Panc1 (cell line): ENCODE measurements at regions not wholly inside any gene's neighbourhood (a gene's known extent, or its start where the extent isn't known, plus 50 kb on each side); places are given as distances from the start of the nearest gene placed in this dataset.

Experiments
- ATAC-seq: fragments of 200-7000 bp; cut with Tn5 transposase; 2 replicates; pipeline ENCODE4 v1.9.1; 2020; ENCODE audit warnings: mild to moderate bottlenecking, moderate library complexity
- BruUV-seq: library from RNA; stranded (reverse); fragments of 400-500 nt; replicated peaks from 2 replicates; lab custom pipeline; 2021; lab: Mats Ljungman, UMichigan
- CTCF ChIA-PET: fragments of 300-600 bp; sonication (Branson Sonifier 250); formaldehyde crosslinking; loops from one replicate; lab custom pipeline; 2022; ENCODE audit warnings: antibody characterized with exemption; lab: Charles Lee
- POLR2A ChIA-PET: fragments of 300-600 bp; sonication (Branson Sonifier 250); formaldehyde crosslinking; loops from one replicate; lab custom pipeline; 2022; ENCODE audit warnings: antibody characterized with exemption; lab: Charles Lee
- DNase-seq: peaks from one replicate; pipeline ENCODE4 v3.0.0-alpha.2; 2010; ENCODE audit warnings: low read depth, low spot score
- H3K27ac ChIP-seq: 2 replicates; pipeline ENCODE4 v1.5.1; 2011; ENCODE audit warnings: mild to moderate bottlenecking, low read length, inconsistent platforms
- H3K27me3 ChIP-seq: fragments of 200-500 bp; sonication (Bioruptor generic); 2 replicates; pipeline ENCODE4 v1.6.0; 2014; ENCODE audit warnings: low read length, inconsistent platforms; ENCODE audit not compliant: control insufficient read depth, insufficient read depth
- H3K36me3 ChIP-seq: fragments of 200-500 bp; sonication (Bioruptor generic); 2 replicates; pipeline ENCODE4 v1.5.1; 2014; ENCODE audit warnings: inconsistent platforms, mild to moderate bottlenecking, low read length, moderate library complexity; ENCODE audit not compliant: control insufficient read depth, insufficient read depth
- H3K4me1 ChIP-seq: 2 replicates; pipeline ENCODE4 v1.5.1; 2011; ENCODE audit warnings: inconsistent platforms, mild to moderate bottlenecking, low read length, moderate library complexity; ENCODE audit not compliant: control insufficient read depth, insufficient read depth
- H3K4me3 ChIP-seq, 2 experiments: 2 replicates each; pipeline ENCODE4 v1.5.1; 2011 to 2012; ENCODE audit warnings: low read depth in 2 of 2, low read length in 2 of 2, mild to moderate bottlenecking in 2 of 2, inconsistent platforms in 1 of 2, moderate library complexity in 1 of 2
- H3K9me3 ChIP-seq: fragments of 200-500 bp; sonication (Bioruptor generic); 2 replicates; pipeline ENCODE4 v1.5.1; 2014; ENCODE audit warnings: low read depth, mild to moderate bottlenecking, inconsistent platforms, low read length, moderate library complexity; ENCODE audit not compliant: control insufficient read depth, insufficient read depth
- POLR2AphosphoS5 ChIP-seq: IDR thresholded peaks from 2 replicates; pipeline ENCODE4 v1.6.1; 2012; ENCODE audit warnings: mild to moderate bottlenecking, low read depth, low read length, moderate library complexity
- SIN3A ChIP-seq: IDR thresholded peaks from 2 replicates; pipeline ENCODE4 v1.6.1; 2012; ENCODE audit warnings: low read depth, mild to moderate bottlenecking, low read length, moderate library complexity, borderline replicate concordance; ENCODE audit not compliant: insufficient read depth
- TCF7L2 ChIP-seq: IDR thresholded peaks from 2 replicates; pipeline ENCODE4 v1.6.1; 2011; ENCODE audit warnings: mild to moderate bottlenecking, low read depth, low read length, inconsistent platforms
- in situ Hi-C: cut with HindIII; loops from 2 replicates; pipeline ENCODE4 v1.10.0; 2016; ENCODE audit warnings: low sequenced_read_pairs, low pct_unique_long_range_greater_than_20kb
- intact Hi-C: fragments of 100-400 bp; cut with micrococcal nuclease; formaldehyde crosslinking; loops from one replicate; pipeline ENCODE4 v1.10.0; 2022; ENCODE audit not compliant: unreplicated experiment
- TF ChIP-seq, protein P1 (sequence below), 2 experiments: IDR thresholded peaks; 2 replicates each; pipeline ENCODE4 v1.6.1; 2011 to 2012; ENCODE audit warnings: low read depth in 2 of 2, control low read depth in 1 of 2, low read length in 1 of 2, mild to moderate bottlenecking in 1 of 2, moderate library complexity in 1 of 2; ENCODE audit not compliant: insufficient read depth in 1 of 2
- TF ChIP-seq, protein P2 (sequence below): fragments of 450-650 bp; IDR thresholded peaks from 2 replicates; pipeline ENCODE4 v1.5.1; 2017; ENCODE audit warnings: mild to moderate bottlenecking

DNA sequence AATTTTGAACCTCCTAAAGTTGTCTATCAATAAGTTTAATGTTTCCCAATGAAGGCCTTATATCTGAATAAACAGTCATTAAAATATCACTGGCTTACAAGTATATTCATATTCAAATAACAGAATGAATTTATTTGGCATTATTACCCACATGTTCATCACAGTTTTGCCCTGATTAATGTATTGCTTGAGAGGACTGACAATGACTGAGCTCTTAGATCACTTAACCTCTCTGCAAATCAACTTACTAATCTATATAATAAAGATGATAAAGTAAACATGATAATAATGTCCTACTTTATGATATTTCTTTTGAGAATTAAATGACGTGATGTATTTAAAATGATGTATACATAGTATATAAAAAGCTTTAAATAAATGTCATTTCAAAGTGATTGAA is 532.0 kb upstream of the GBE1 start:
- no peak for DNase-seq
- no peak overlapping the region for H3K27ac ChIP-seq
- in situ Hi-C loops: no loop called here
- no peaks in the 10 kb centered on the region for H3K9me3 ChIP-seq
- H3K36me3 ChIP-seq: no peaks in the 10 kb centered on the region
- TF ChIP-seq SIN3A: no peak
- POLR2A ChIA-PET: no interaction called here
- no peak for ATAC-seq
- intact Hi-C loops: no loop called here
- no peaks in the 10 kb centered on the region for H3K4me1 ChIP-seq
- BruUV-seq: no TSS peak
- H3K27me3 ChIP-seq: no peaks in the 10 kb centered on the region
- H3K4me3 ChIP-seq: no peak overlapping the region
- CTCF ChIA-PET: no interaction called here

DNA sequence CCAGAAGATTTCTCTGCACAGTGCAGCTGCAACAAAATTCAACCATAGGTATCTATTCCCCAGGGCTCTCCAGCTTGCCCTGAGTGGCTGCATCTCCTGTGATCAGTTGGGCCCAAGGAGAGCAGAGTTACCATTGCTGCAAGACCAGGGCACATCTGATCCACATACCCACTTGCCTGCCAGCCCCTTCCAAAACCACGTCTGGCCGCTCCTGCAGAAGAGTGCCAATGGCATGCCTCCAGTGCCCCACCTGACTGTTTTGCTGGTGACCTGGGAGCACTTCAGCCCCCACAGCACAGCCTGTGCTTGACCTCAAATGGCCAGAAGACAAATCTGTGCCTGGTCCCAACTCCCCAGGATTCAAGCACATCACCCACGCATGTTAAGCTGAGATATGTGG is 526.1 kb upstream of the GBE1 start:
- ChIA-PET CTCF (no interaction called here), POLR2A (no interaction called here)
- Histone ChIP-seq H3K4me1 (no peaks in the 10 kb centered on the region), H3K27ac (no peak overlapping the region), H3K36me3 (no peaks in the 10 kb centered on the region), H3K27me3 (no peaks in the 10 kb centered on the region), H3K4me3 (no peak overlapping the region), H3K9me3 (no peaks in the 10 kb centered on the region)
- intact Hi-C loops: no loop called here
- in situ Hi-C loops: no loop called here
- TF ChIP-seq, protein P1, sequence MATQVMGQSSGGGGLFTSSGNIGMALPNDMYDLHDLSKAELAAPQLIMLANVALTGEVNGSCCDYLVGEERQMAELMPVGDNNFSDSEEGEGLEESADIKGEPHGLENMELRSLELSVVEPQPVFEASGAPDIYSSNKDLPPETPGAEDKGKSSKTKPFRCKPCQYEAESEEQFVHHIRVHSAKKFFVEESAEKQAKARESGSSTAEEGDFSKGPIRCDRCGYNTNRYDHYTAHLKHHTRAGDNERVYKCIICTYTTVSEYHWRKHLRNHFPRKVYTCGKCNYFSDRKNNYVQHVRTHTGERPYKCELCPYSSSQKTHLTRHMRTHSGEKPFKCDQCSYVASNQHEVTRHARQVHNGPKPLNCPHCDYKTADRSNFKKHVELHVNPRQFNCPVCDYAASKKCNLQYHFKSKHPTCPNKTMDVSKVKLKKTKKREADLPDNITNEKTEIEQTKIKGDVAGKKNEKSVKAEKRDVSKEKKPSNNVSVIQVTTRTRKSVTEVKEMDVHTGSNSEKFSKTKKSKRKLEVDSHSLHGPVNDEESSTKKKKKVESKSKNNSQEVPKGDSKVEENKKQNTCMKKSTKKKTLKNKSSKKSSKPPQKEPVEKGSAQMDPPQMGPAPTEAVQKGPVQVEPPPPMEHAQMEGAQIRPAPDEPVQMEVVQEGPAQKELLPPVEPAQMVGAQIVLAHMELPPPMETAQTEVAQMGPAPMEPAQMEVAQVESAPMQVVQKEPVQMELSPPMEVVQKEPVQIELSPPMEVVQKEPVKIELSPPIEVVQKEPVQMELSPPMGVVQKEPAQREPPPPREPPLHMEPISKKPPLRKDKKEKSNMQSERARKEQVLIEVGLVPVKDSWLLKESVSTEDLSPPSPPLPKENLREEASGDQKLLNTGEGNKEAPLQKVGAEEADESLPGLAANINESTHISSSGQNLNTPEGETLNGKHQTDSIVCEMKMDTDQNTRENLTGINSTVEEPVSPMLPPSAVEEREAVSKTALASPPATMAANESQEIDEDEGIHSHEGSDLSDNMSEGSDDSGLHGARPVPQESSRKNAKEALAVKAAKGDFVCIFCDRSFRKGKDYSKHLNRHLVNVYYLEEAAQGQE (IDR thresholded peaks at IDR 0.05; ENCODE audit: insufficient read depth in 1 of 2, low read depth in 2 of 2, low read length in 1 of 2): no peak
- TF ChIP-seq SIN3A: no peak
- no peak for TF ChIP-seq POLR2AphosphoS5
- no peak for ATAC-seq
- DNase-seq: no peak
- no TSS peak for BruUV-seq

DNA sequence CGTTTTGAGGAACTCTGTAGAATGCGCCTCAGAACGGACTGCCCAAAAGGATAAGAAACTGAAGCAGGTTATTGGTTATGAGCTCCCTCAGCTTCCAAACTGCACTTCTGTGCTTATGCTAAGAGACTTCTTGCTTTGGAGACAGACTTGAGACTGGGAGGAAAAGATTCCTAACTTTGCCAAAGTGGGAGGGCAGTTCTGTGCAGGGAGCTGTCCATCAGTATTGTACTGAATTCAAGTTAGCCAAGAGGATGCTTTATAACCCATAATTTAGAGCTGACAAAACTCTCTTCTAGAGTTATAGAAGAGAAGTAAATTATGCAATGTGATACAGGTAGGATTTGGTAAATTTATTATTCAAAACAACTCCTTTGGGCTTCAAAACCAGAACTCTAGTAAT is 519.8 kb upstream of the GBE1 start:
- no peak overlapping the region for H3K27ac ChIP-seq
- no peak for DNase-seq
- in situ Hi-C loops (no loop called here), intact Hi-C loops (no loop called here)
- no peaks in the 10 kb centered on the region for H3K9me3 ChIP-seq
- no peak for ATAC-seq
- TF ChIP-seq, protein P1 (IDR thresholded peaks at IDR 0.05; ENCODE audit: insufficient read depth in 1 of 2, low read depth in 2 of 2, low read length in 1 of 2): no peak
- TF ChIP-seq, protein P2, sequence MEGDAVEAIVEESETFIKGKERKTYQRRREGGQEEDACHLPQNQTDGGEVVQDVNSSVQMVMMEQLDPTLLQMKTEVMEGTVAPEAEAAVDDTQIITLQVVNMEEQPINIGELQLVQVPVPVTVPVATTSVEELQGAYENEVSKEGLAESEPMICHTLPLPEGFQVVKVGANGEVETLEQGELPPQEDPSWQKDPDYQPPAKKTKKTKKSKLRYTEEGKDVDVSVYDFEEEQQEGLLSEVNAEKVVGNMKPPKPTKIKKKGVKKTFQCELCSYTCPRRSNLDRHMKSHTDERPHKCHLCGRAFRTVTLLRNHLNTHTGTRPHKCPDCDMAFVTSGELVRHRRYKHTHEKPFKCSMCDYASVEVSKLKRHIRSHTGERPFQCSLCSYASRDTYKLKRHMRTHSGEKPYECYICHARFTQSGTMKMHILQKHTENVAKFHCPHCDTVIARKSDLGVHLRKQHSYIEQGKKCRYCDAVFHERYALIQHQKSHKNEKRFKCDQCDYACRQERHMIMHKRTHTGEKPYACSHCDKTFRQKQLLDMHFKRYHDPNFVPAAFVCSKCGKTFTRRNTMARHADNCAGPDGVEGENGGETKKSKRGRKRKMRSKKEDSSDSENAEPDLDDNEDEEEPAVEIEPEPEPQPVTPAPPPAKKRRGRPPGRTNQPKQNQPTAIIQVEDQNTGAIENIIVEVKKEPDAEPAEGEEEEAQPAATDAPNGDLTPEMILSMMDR: no peak
- TF ChIP-seq TCF7L2: no peak
- TF ChIP-seq SIN3A: no peak
- no peak for TF ChIP-seq POLR2AphosphoS5
- CTCF ChIA-PET: no interaction called here
- H3K36me3 ChIP-seq: no peaks in the 10 kb centered on the region
- H3K4me1 ChIP-seq: no peaks in the 10 kb centered on the region
- H3K4me3 ChIP-seq: no peak overlapping the region
- POLR2A ChIA-PET: no interaction called here
- no peaks in the 10 kb centered on the region for H3K27me3 ChIP-seq
- no TSS peak for BruUV-seq
